NCI-H345 treated with DMSO at 0.1 percent for 48 hours (cell line): ENCODE measurements at regions not wholly inside any gene's neighbourhood (a gene's known extent, or its start where the extent isn't known, plus 50 kb on each side); places are given as distances from the start of the nearest gene placed in this dataset.
A peak's percentile ranks its signal among the peaks of the same experiment; 100 is the strongest.

Source experiments
- DNase-seq: peaks from one replicate; lab custom pipeline; 2025; ENCODE audit not compliant: unreplicated experiment; lab: John Stamatoyannopoulos, UW

GRCh38 chr2:861655-862354 is 88.8 kb upstream of the SNTG2 start:
- DNase-seq = no peak

- DNase-seq = no peak
These were observed 90.3 kb upstream of the SNTG2 start for GRCh38 chr2:860259-860855.

GRCh38 chr2:858646-859045 is 92.0 kb upstream of the SNTG2 start:
- DNase-seq = no peak

- no peak for DNase-seq
These were observed 92.7 kb upstream of the SNTG2 start for GRCh38 chr2:857937-858336.

- no peak for DNase-seq
These were observed 93.6 kb upstream of the SNTG2 start for GRCh38 chr2:857081-857480.

- no peak for DNase-seq
These were observed 94.2 kb upstream of the SNTG2 start for GRCh38 chr2:856456-856855.

GRCh38 chr2:856041-856440 is 94.6 kb upstream of the SNTG2 start:
- DNase-seq = no peak

GRCh38 chr2:855177-855576 is 95.5 kb upstream of the SNTG2 start:
- DNase-seq = no peak

GRCh38 chr2:854460-854859 is 96.2 kb upstream of the SNTG2 start:
- DNase-seq = peak; percentile 36

GRCh38 chr2:853203-853870 is 97.3 kb upstream of the SNTG2 start:
- no peak for DNase-seq

- DNase-seq = no peak
These were observed 98.5 kb upstream of the SNTG2 start for GRCh38 chr2:852168-852567.

GRCh38 chr2:851680-852079 is 99.0 kb upstream of the SNTG2 start:
- no peak for DNase-seq

- no peak for DNase-seq
These were observed 99.6 kb upstream of the SNTG2 start for GRCh38 chr2:851078-851477.

GRCh38 chr2:850429-850828 is 100.2 kb upstream of the SNTG2 start:
- DNase-seq = no peak

- DNase-seq = no peak
These were observed 102.5 kb upstream of the SNTG2 start for GRCh38 chr2:848099-848498.

- DNase-seq = no peak
These were observed 103.0 kb upstream of the SNTG2 start for GRCh38 chr2:847669-848068.

- DNase-seq = no peak
These were observed 105.9 kb upstream of the SNTG2 start for GRCh38 chr2:844715-845114.

GRCh38 chr2:842151-842803 is 108.4 kb upstream of the SNTG2 start:
- DNase-seq = no peak

GRCh38 chr2:841036-841435 is 109.6 kb upstream of the SNTG2 start:
- DNase-seq = no peak

GRCh38 chr2:834233-834632 is 116.4 kb upstream of the SNTG2 start:
- no peak for DNase-seq

- DNase-seq = no peak
These were observed 117.5 kb upstream of the SNTG2 start for GRCh38 chr2:833180-833579.

GRCh38 chr2:832635-833034 is 118.0 kb upstream of the SNTG2 start:
- DNase-seq = no peak
